H9 (cell line): ENCODE measurements at regions not wholly inside any gene's neighbourhood (a gene's known extent, or its start where the extent isn't known, plus 50 kb on each side); places are given as distances from the start of the nearest gene placed in this dataset.

Experiments
- DNase-seq: peaks from one replicate; pipeline ENCODE4 v3.0.0-alpha.2; 2017
- H2AFZ ChIP-seq: one replicate; pipeline ENCODE4 v1.6.1; 2013; ENCODE audit warnings: mild to moderate bottlenecking, low read length, control low read depth, moderate library complexity
- H2AK5ac ChIP-seq: 2 replicates; pipeline ENCODE4 v1.6.1; 2013; ENCODE audit warnings: low read length, control low read depth, mixed read lengths; ENCODE audit not compliant: insufficient read length
- H2BK120ac ChIP-seq: one replicate; pipeline ENCODE4 v1.6.1; 2013; ENCODE audit warnings: low read depth, mild to moderate bottlenecking, low read length, control low read depth, inconsistent platforms; ENCODE audit not compliant: poor library complexity, severe bottlenecking
- H2BK12ac ChIP-seq: 2 replicates; pipeline ENCODE4 v1.6.1; 2013; ENCODE audit warnings: low read length, control low read depth, mixed read lengths, low read depth; ENCODE audit not compliant: insufficient read length
- H2BK15ac ChIP-seq: 2 replicates; pipeline ENCODE4 v1.6.1; 2013; ENCODE audit warnings: low read depth, low read length, control low read depth
- H2BK20ac ChIP-seq: one replicate; pipeline ENCODE4 v1.6.1; 2013; ENCODE audit warnings: low read depth, mild to moderate bottlenecking, low read length, control low read depth, inconsistent platforms; ENCODE audit not compliant: poor library complexity, severe bottlenecking
- H2BK5ac ChIP-seq: 2 replicates; pipeline ENCODE4 v1.6.1; 2013; ENCODE audit warnings: low read length, control low read depth, mixed read lengths; ENCODE audit not compliant: insufficient read length
- H3K14ac ChIP-seq: 2 replicates; pipeline ENCODE4 v1.6.1; 2013; ENCODE audit warnings: low read length, control low read depth; ENCODE audit not compliant: insufficient read depth
- H3K18ac ChIP-seq: 2 replicates; pipeline ENCODE4 v1.6.1; 2013; ENCODE audit warnings: low read depth, mild to moderate bottlenecking, mixed read lengths, low read length, control low read depth; ENCODE audit not compliant: insufficient read length
- H3K23ac ChIP-seq: 2 replicates; pipeline ENCODE4 v1.6.1; 2013; ENCODE audit warnings: low read length, control low read depth, mixed read lengths, low read depth; ENCODE audit not compliant: insufficient read length
- H3K23me2 ChIP-seq: 2 replicates; pipeline ENCODE4 v1.6.1; 2013; ENCODE audit warnings: low read depth, mild to moderate bottlenecking, mixed read lengths, low read length, control low read depth; ENCODE audit not compliant: insufficient read length, poor library complexity, severe bottlenecking
- H3K27ac ChIP-seq: 2 replicates; pipeline ENCODE4 v1.5.1; 2013; ENCODE audit warnings: low read length, control low read depth, mixed read lengths, low read depth; ENCODE audit not compliant: insufficient read length
- H3K27me3 ChIP-seq: 2 replicates; pipeline ENCODE4 v1.6.1; 2013; ENCODE audit warnings: low read length, control low read depth, inconsistent platforms; ENCODE audit not compliant: insufficient read depth
- H3K4ac ChIP-seq: 2 replicates; pipeline ENCODE4 v1.6.1; 2013; ENCODE audit warnings: low read depth, mild to moderate bottlenecking, control low read depth, inconsistent platforms, low read length, moderate library complexity
- H3K4me1 ChIP-seq: 2 replicates; pipeline ENCODE4 v1.6.1; 2013; ENCODE audit warnings: low read length, control low read depth, inconsistent platforms; ENCODE audit not compliant: insufficient read depth
- H3K4me2 ChIP-seq: 2 replicates; pipeline ENCODE4 v1.6.1; 2013; ENCODE audit warnings: low read length, control low read depth, mixed read lengths; ENCODE audit not compliant: insufficient read length, insufficient read depth
- H3K56ac ChIP-seq: 2 replicates; pipeline ENCODE4 v1.6.1; 2013; ENCODE audit warnings: low read depth, mild to moderate bottlenecking, mixed read lengths, low read length, control low read depth; ENCODE audit not compliant: insufficient read length
- H3K79me1 ChIP-seq: 2 replicates; pipeline ENCODE4 v1.6.1; 2013; ENCODE audit warnings: low read depth, mild to moderate bottlenecking, moderate library complexity, low read length, control low read depth, inconsistent platforms; ENCODE audit not compliant: insufficient read depth, poor library complexity, severe bottlenecking
- H3K79me2 ChIP-seq: 2 replicates; pipeline ENCODE4 v1.6.1; 2013; ENCODE audit warnings: low read length, control low read depth, inconsistent platforms; ENCODE audit not compliant: insufficient read depth
- H3K9ac ChIP-seq: 2 replicates; pipeline ENCODE4 v1.6.1; 2013; ENCODE audit warnings: low read length, control low read depth, mixed read lengths; ENCODE audit not compliant: insufficient read length; ENCODE audit errors: extremely low read depth
- H3K9me3 ChIP-seq: one replicate; pipeline ENCODE4 v1.6.1; 2013; ENCODE audit warnings: low read depth, low read length, inconsistent platforms; ENCODE audit not compliant: control insufficient read depth
- H3T11ph ChIP-seq: one replicate; pipeline ENCODE4 v1.6.1; 2013; ENCODE audit warnings: mild to moderate bottlenecking, low read length, control low read depth, inconsistent platforms
- H4K20me1 ChIP-seq: one replicate; pipeline ENCODE4 v1.6.1; 2013; ENCODE audit not compliant: control insufficient read depth, insufficient read length, insufficient read depth
- H4K5ac ChIP-seq: 2 replicates; pipeline ENCODE4 v1.6.1; 2013; ENCODE audit warnings: low read depth, mild to moderate bottlenecking, mixed read lengths, low read length, control low read depth; ENCODE audit not compliant: insufficient read length
- H4K8ac ChIP-seq: replicated peaks from 2 replicates; pipeline ENCODE4 v1.6.1; 2013; ENCODE audit warnings: low read length, control low read depth, mixed read lengths, low read depth; ENCODE audit not compliant: insufficient read length
- H4K91ac ChIP-seq: 2 replicates; pipeline ENCODE4 v1.6.1; 2013; ENCODE audit warnings: low read depth, mild to moderate bottlenecking, moderate library complexity, mixed read lengths, low read length, control low read depth; ENCODE audit not compliant: insufficient read length
- H3K27ac Mint-ChIP-seq, 3 experiments: 2 replicates in 2 of 3; 3 replicates in 1 of 3; pipeline ENCODE4 v1.8.0; 2020 to 2021; ENCODE audit warnings: mixed read lengths in 3 of 3, mild to moderate bottlenecking in 1 of 3, moderate library complexity in 1 of 3
- H3K27me3 Mint-ChIP-seq: 2 replicates; pipeline ENCODE4 v1.8.0; 2021; ENCODE audit warnings: low read depth, mild to moderate bottlenecking, moderate library complexity, mixed read lengths
- H3K36me3 Mint-ChIP-seq, 3 experiments: 2 replicates in 2 of 3; 3 replicates in 1 of 3; pipeline ENCODE4 v1.8.0; 2020 to 2021; ENCODE audit warnings: low read depth in 3 of 3, mixed read lengths in 3 of 3; ENCODE audit not compliant: insufficient read depth in 1 of 3
- H3K4me1 Mint-ChIP-seq, 2 experiments: 2 replicates each; pipeline ENCODE4 v1.8.0; 2020; ENCODE audit warnings: mixed read lengths in 2 of 2
- H3K4me3 Mint-ChIP-seq, 2 experiments: 2 replicates in 1 of 2; 3 replicates in 1 of 2; pipeline ENCODE4 v1.8.0; 2020 to 2021; ENCODE audit warnings: mild to moderate bottlenecking in 2 of 2, mixed read lengths in 2 of 2, moderate library complexity in 1 of 2
- H3K9me3 Mint-ChIP-seq, 2 experiments: 2 replicates in 1 of 2; 3 replicates in 1 of 2; pipeline ENCODE4 v1.8.0; 2020; ENCODE audit warnings: mild to moderate bottlenecking in 2 of 2, mixed read lengths in 2 of 2, moderate library complexity in 1 of 2
- CTCF ChIP-seq: fragments of 200-600 bp; sonication (generic); conservative IDR thresholded peaks from 3 replicates; pipeline ENCODE4 v1.8.0; 2021; ENCODE audit warnings: antibody characterized with exemption, mild to moderate bottlenecking
- WGBS: extraction: QIAGEN DNeasy Blood & Tissue Kit; methylation state at CpG from one replicate; pipeline ENCODE4 v1.1.7; 2013; ENCODE audit warnings: missing lambda C conversion rate, low lambda C conversion rate, mixed read lengths; ENCODE audit not compliant: insufficient read length; ENCODE audit errors: extremely low coverage; 5-methylcytosine and 5-hydroxymethylcytosine counted together

GRCh38 chr2:21346984-21347383 lies 223.2 kb downstream of the TDRD15 start:
- Histone ChIP-seq H3K4ac (no peak overlapping the region), H3K23me2 (no peaks in the 10 kb centered on the region), H4K8ac (no peak overlapping the region), H3K9ac (no peak overlapping the region), H3K18ac (no peak overlapping the region), H2BK15ac (no peak overlapping the region), H3K27ac (no peak overlapping the region), H2BK12ac (no peak overlapping the region), H2AK5ac (no peak overlapping the region), H4K91ac (no peak overlapping the region), H3K56ac (no peak overlapping the region), H3K27me3 (no peaks in the 10 kb centered on the region), H3K4me1 (no peaks in the 10 kb centered on the region), H2BK20ac (no peak overlapping the region), H3K23ac (no peak overlapping the region), H3T11ph (no peak overlapping the region), H4K20me1 (no peaks in the 10 kb centered on the region), H3K14ac (no peak overlapping the region), H2AFZ (no peak overlapping the region), H2BK5ac (no peak overlapping the region), H3K79me2 (no peaks in the 10 kb centered on the region), H2BK120ac (no peak overlapping the region), H3K4me2 (no peak overlapping the region), H3K9me3 (no peaks in the 10 kb centered on the region), H3K79me1 (no peaks in the 10 kb centered on the region), H4K5ac (no peak overlapping the region)
- Mint-ChIP-seq H3K27me3 (no peaks in the 10 kb centered on the region), H3K9me3 (peaks cover 2 to 3% of the 10 kb centered on the region in 2 experiments; a peak in 3 of 5 replicates), H3K4me3 (no peak overlapping the region), H3K36me3 (no peaks in the 10 kb centered on the region), H3K27ac (no peak overlapping the region), H3K4me1 (no peaks in the 10 kb centered on the region)
- WGBS, result no CpG with 5 or more reads among the region's 2 CpGs
- no peak for TF ChIP-seq CTCF
- DNase-seq, result no peak
